Prostate gland (tissue), 2 donors: ENCODE measurements at regions not wholly inside any gene's neighbourhood (a gene's known extent, or its start where the extent isn't known, plus 50 kb on each side); places are given as distances from the start of the nearest gene placed in this dataset.

Experiments used
- POLR2AphosphoS5 ChIP-seq: sonication (generic); formaldehyde crosslinking; IDR thresholded peaks from one replicate; pipeline ENCODE4 v1.6.1; 2017; ENCODE audit warnings: antibody characterized with exemption
- TF ChIP-seq, protein P1 (sequence below), 4 experiments: fragments of 200-600 bp in 2 of 4; fragments of 450-650 bp in 2 of 4; sonication (generic) in 2 of 4; IDR thresholded peaks; 1 replicate in 3 of 4; 2 replicates in 1 of 4; pipeline ENCODE4 v1.5.1; 2016 to 2019; ENCODE audit warnings: antibody characterized with exemption in 4 of 4, mild to moderate bottlenecking in 2 of 4, moderate library complexity in 2 of 4

DNA sequence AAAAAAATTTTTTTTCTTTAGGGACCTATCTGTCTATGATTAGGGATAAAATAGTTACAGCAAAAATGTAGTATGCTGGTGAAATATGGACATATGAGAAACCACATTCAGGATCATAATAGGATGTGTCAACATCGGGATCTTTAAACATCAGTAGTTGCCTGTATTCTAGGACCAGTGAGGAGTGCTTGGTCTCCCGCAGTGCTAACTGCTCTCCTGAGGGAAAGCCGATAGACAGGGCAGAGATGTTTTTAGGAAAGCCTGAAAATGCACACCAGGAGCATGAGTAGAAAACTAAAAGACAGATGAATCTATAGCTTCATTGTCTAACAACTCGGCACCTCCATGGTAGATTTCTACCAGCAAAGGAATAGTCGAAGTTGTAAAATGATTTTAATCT is 178.1 kb upstream of the SMIM31 start:
- TF ChIP-seq, protein P1, sequence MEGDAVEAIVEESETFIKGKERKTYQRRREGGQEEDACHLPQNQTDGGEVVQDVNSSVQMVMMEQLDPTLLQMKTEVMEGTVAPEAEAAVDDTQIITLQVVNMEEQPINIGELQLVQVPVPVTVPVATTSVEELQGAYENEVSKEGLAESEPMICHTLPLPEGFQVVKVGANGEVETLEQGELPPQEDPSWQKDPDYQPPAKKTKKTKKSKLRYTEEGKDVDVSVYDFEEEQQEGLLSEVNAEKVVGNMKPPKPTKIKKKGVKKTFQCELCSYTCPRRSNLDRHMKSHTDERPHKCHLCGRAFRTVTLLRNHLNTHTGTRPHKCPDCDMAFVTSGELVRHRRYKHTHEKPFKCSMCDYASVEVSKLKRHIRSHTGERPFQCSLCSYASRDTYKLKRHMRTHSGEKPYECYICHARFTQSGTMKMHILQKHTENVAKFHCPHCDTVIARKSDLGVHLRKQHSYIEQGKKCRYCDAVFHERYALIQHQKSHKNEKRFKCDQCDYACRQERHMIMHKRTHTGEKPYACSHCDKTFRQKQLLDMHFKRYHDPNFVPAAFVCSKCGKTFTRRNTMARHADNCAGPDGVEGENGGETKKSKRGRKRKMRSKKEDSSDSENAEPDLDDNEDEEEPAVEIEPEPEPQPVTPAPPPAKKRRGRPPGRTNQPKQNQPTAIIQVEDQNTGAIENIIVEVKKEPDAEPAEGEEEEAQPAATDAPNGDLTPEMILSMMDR (IDR thresholded peaks at IDR 0.05): no peak
- no peak for TF ChIP-seq POLR2AphosphoS5
